ENCODE measurements at regions not wholly inside any gene's neighbourhood (a gene's known extent, or its start where the extent isn't known, plus 50 kb on each side); places are given as distances from the start of the nearest gene placed in this dataset. TPM values are rescaled to one million over a fixed set of nuclear protein-coding genes. Genes with fewer than 3 reads are reported as not detected.
"Not testable (repeated sequence)": the region's sequence is repeated elsewhere in the genome, so short reads cannot be mapped to it uniquely, and the experiment has no call there.

DNA sequence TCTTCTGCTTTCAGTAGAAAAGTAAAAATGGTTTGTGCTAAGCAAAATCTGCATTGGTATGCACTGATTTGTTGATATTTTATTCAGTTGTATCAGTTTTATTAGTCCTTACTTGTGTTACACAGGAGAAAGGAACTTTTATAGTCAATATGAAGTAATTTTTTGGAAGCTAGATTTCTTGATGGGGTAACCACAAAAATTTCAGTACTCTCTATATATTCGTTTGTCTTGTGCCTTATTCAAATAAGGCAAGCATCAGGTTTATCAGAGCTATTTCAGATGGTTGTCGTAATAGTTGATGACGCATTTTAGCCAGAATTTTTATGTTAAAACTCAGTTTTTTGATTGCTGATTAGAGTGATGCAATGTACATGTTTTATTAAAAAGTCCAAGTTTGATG is 50.7 kb upstream of the NIPA1 start (continued):
- TF ChIP-seq NR0B1 (IDR thresholded peaks at IDR 0.05; ENCODE audit: partially characterized antibody): no peak
- TF ChIP-seq KAT2B (IDR thresholded peaks at IDR 0.05; ENCODE audit: low read depth, low read length): no peak
- TF ChIP-seq HMG20A (CRISPR knock-in tag; conservative IDR thresholded peaks at IDR 0.05): no peak

DNA sequence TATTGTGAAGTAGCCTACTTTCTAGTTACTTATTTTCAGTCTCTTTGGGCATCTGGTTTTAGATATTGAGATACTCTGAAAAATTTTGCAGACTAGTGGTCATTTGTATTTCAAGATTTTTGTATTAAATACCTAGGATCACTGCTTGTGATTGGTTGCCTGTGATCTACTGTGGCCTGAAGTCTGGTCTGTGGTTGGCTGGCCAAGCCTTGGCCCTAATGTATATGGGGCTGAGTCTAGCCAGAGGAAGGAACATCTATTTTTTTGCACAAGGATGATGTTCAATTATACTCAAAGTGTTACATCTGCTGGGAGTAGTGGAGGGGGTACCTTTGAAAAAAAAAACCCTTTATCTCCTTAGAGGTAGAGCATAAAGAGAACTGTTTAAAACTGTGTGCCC is 50.2 kb upstream of the NIPA1 start:
- in situ Hi-C loops (cut with MboI); CTCF ChIA-PET (ENCODE audit: low intra/inter-chr PET ratio); H3K4me1 ChIP-seq (replicated peaks in 1 of 2; ENCODE audit: control insufficient read depth in 2 of 2, insufficient read depth in 2 of 2, low read length in 2 of 2); H3K4me3 ChIP-seq; FAIRE-seq; H3K9me1 ChIP-seq (ENCODE audit: control insufficient read depth, insufficient read depth, low read length); H3K27ac ChIP-seq (ENCODE audit: extremely low read depth, low read depth, low read length); intact Hi-C loops (cut with micrococcal nuclease); DNase-seq (ENCODE audit: extremely low read depth in 1 of 4, low spot score in 3 of 4); H3K27me3 ChIP-seq (ENCODE audit: control insufficient read depth in 2 of 2, insufficient read depth in 2 of 2, low read length in 2 of 2); H3K79me2 ChIP-seq (ENCODE audit: control insufficient read depth, insufficient read depth, low read length); H3K4me2 ChIP-seq (ENCODE audit: insufficient read depth, low read length); H2AFZ ChIP-seq (ENCODE audit: low read depth, low read length); BruUV-seq (replicated peaks); H4K20me1 ChIP-seq (replicated peaks; ENCODE audit: control insufficient read depth, insufficient read depth, low read length); POLR2A ChIA-PET; H3K9ac ChIP-seq (ENCODE audit: insufficient read depth in 1 of 2, low read depth in 2 of 2, low read length in 2 of 2); H3K36me3 ChIP-seq (ENCODE audit: control insufficient read depth, insufficient read depth, low read length); H3K9me3 ChIP-seq (replicated peaks; ENCODE audit: control insufficient read depth, insufficient read depth, low read depth, low read length): not testable (repeated sequence)
- peak; percentile 33; the same call in 1 of the 3 replicates for ATAC-seq

Small RNA genes in the stretch of these regions (small RNA-seq; reads per million reads assigned to genes)
- gene AC138649.4: not detected
- gene RN7SL495P: not detected

All from K562 (cell line).